ENCODE measurements at regions not wholly inside any gene's neighbourhood (a gene's known extent, or its start where the extent isn't known, plus 50 kb on each side); places are given as distances from the start of the nearest gene placed in this dataset.

DNA sequence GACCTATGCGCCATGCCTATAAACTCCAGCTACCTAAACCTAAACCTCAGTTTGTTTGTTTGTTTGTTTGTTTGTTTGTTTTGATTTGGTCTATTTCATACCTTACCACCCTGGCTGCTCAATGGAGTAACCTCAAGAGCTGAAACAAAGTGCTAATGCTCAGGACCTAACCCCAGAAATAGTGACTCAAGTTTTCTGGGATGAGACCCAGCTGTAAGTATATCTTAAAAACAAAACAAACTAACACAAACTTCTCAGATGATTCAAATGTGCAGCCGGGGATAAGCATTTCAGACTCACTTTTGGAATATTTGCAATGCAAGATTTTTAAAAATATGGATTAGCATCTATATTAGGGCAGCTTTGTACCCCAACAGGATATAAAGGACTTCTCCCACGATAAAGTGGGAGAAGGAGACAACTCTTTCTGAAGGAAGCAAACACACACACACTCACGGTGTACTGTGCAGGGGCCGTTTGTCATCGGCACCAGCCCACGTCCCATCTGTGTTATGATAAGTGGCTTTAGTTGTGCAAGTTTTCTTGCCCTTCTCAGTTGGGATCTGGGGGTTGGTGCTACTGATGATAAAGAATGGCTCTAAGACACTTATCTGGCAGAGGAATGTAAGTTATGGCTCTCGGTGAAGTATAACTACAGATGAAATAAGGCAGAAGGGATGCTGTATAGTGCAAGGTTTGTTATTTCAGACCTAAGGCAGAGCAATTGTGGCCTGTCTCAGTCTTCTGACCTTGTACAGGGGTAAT is 516.7 kb upstream of the TMEM132C start:
- Histone ChIP-seq H3K27me3 (ENCODE audit: control insufficient read depth in 2 of 2, insufficient read depth in 2 of 2, low read length in 2 of 2) (no peaks in the 10 kb centered on the region), H3K4me3 (replicated peaks in 1 of 3; ENCODE audit: insufficient read depth in 1 of 3, low read depth in 1 of 3, low read length in 3 of 3) (no peak overlapping the region), H4K20me1 (replicated peaks; ENCODE audit: control insufficient read depth, extremely low read depth, insufficient read depth, low read length) (no peaks in the 10 kb centered on the region), H3K9me1 (replicated peaks; ENCODE audit: control insufficient read depth, extremely low read depth, insufficient read depth, low read length) (no peaks in the 10 kb centered on the region), H3K79me2 (ENCODE audit: control insufficient read depth, insufficient read depth, low read length) (no peaks in the 10 kb centered on the region), H2AFZ (ENCODE audit: low read depth, low read length) (no peak overlapping the region), H3K4me1 (ENCODE audit: control insufficient read depth, extremely low read depth, insufficient read depth, low read length) (no peaks in the 10 kb centered on the region), H3K36me3 (ENCODE audit: control insufficient read depth in 2 of 2, extremely low read depth in 1 of 2, insufficient read depth in 2 of 2, low read length in 2 of 2) (no peaks in the 10 kb centered on the region), H3K9me3 (replicated peaks; ENCODE audit: control insufficient read depth, insufficient read depth, low read length) (peaks cover 2% of the 10 kb centered on the region), H3K27ac (ENCODE audit: insufficient read depth, low read depth, low read length) (no peak overlapping the region), H3K9ac (replicated peaks; ENCODE audit: extremely low read depth, insufficient read depth, low read length) (no peak overlapping the region), H3K4me2 (ENCODE audit: insufficient read depth, low read length) (no peak overlapping the region)
- POLR2A ChIA-PET: no interaction called here
- DNase-seq (ENCODE audit: low read depth, low spot score): no peak
- intact Hi-C loops (cut with micrococcal nuclease) (no loop called here), dilution Hi-C loops (cut with MboI; ENCODE audit: extremely low pct_ligation_motif_present, low sequenced_read_pairs) (no loop called here)
- no peak for FAIRE-seq
- CTCF ChIA-PET: no interaction called here
- BruUV-seq (replicated peaks): no TSS peak
- TF ChIP-seq POLR2AphosphoS5 (IDR thresholded peaks at IDR 0.05; ENCODE audit: insufficient read depth, low read depth, low read length) (no peak), MAX (IDR thresholded peaks at IDR 0.05; ENCODE audit: insufficient read depth, insufficient read length) (no peak), MYC (IDR thresholded peaks at IDR 0.05; ENCODE audit: low read depth, low read length) (no peak), FOS (IDR thresholded peaks at IDR 0.05; ENCODE audit: borderline replicate concordance, insufficient read depth, low read length) (no peak)

DNA sequence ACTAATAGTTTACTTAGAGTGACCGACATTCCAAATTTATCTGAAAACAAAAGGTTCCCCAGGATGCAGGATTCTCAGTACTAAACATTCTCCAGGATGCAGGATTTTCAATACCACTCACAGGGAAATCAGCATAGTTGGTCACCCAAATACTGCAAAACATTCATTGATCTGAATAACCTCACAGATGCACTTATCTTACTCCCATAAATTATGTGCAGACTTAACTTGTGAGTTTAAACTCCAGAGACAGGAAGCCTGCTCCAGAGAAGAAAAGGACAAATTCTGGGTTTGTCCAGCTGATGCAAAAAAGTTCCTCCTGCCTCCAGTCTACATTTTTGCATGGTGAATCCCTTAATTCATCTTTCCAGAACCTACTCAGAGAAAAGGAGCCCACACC is 514.2 kb upstream of the TMEM132C start:
- no peak for DNase-seq (ENCODE audit: low read depth, low spot score)
- dilution Hi-C loops (cut with MboI; ENCODE audit: extremely low pct_ligation_motif_present, low sequenced_read_pairs): no loop called here
- ChIA-PET POLR2A (no interaction called here), CTCF (no interaction called here)
- Histone ChIP-seq H3K9me1 (replicated peaks; ENCODE audit: control insufficient read depth, extremely low read depth, insufficient read depth, low read length) (no peaks in the 10 kb centered on the region), H3K9me3 (replicated peaks; ENCODE audit: control insufficient read depth, insufficient read depth, low read length) (peaks cover 2% of the 10 kb centered on the region), H3K4me3 (replicated peaks in 1 of 3; ENCODE audit: insufficient read depth in 1 of 3, low read depth in 1 of 3, low read length in 3 of 3) (no peak overlapping the region), H3K36me3 (ENCODE audit: control insufficient read depth in 2 of 2, extremely low read depth in 1 of 2, insufficient read depth in 2 of 2, low read length in 2 of 2) (no peaks in the 10 kb centered on the region), H3K4me1 (ENCODE audit: control insufficient read depth, extremely low read depth, insufficient read depth, low read length) (no peaks in the 10 kb centered on the region), H4K20me1 (replicated peaks; ENCODE audit: control insufficient read depth, extremely low read depth, insufficient read depth, low read length) (no peaks in the 10 kb centered on the region), H3K9ac (replicated peaks; ENCODE audit: extremely low read depth, insufficient read depth, low read length) (no peak overlapping the region), H3K27ac (ENCODE audit: insufficient read depth, low read depth, low read length) (no peak overlapping the region), H2AFZ (ENCODE audit: low read depth, low read length) (no peak overlapping the region), H3K79me2 (ENCODE audit: control insufficient read depth, insufficient read depth, low read length) (no peaks in the 10 kb centered on the region), H3K4me2 (ENCODE audit: insufficient read depth, low read length) (no peak overlapping the region), H3K27me3 (ENCODE audit: control insufficient read depth in 2 of 2, insufficient read depth in 2 of 2, low read length in 2 of 2) (no peaks in the 10 kb centered on the region)
- no TSS peak for BruUV-seq (replicated peaks)
- intact Hi-C loops (cut with micrococcal nuclease): no loop called here
- no peak for FAIRE-seq
- TF ChIP-seq FOS (IDR thresholded peaks at IDR 0.05; ENCODE audit: borderline replicate concordance, insufficient read depth, low read length): no peak
- no peak for TF ChIP-seq POLR2A (IDR thresholded peaks at IDR 0.05; ENCODE audit: low read depth, low read length)
- TF ChIP-seq POLR2AphosphoS5 (IDR thresholded peaks at IDR 0.05; ENCODE audit: insufficient read depth, low read depth, low read length): no peak
- no peak for TF ChIP-seq EZH2 (IDR thresholded peaks at IDR 0.05; ENCODE audit: borderline replicate concordance, low read depth, low read length, severe bottlenecking)
- TF ChIP-seq MYC (IDR thresholded peaks at IDR 0.05; ENCODE audit: low read depth, low read length): no peak
- no peak for TF ChIP-seq JUN (IDR thresholded peaks at IDR 0.05; ENCODE audit: borderline replicate concordance, insufficient read depth, insufficient read length, low read depth)
- no peak for TF ChIP-seq MAX (IDR thresholded peaks at IDR 0.05; ENCODE audit: insufficient read depth, insufficient read length)

Measured in endothelial cell of umbilical vein (primary cell).